ENCODE measurements at regions not wholly inside any gene's neighbourhood (a gene's known extent, or its start where the extent isn't known, plus 50 kb on each side); places are given as distances from the start of the nearest gene placed in this dataset.

DNA sequence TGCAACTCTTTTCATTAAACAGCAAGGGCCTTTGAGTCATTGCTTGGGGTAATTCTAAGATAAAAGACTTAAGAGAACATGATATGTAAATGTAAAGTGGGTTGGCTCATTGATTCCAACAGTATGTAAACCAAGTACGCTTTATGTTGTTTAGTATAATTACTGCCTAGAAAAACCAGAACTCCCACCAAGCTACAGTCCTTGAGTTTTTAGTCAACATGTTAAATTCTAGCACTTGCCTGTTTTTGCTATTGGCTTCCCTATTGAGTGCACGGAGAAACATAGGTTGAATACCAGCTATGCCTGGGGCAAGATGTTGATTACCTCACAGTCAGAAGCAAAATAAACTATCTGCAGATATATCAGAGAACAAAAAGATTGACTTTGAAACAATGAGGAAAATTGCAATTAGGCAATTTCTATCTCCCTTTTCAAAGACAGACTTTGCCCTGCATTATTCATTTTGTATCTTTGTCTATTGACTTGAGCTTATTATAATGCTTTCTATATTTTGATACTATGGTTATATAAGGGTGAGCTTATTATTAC is 179.3 kb downstream of the ZPLD1 start:
- Histone ChIP-seq H3K4me3 (no peak overlapping the region), H2AFZ (no peak overlapping the region), H3K36me3 (replicated peaks; ENCODE audit: insufficient read depth, low read depth) (no peaks in the 10 kb centered on the region), H3K27ac (no peak overlapping the region), H3K4me2 (no peak overlapping the region), H3K9me3 (ENCODE audit: low read depth) (no peaks in the 10 kb centered on the region), H3K9me2 (replicated peaks; ENCODE audit: insufficient read depth) (no peaks in the 10 kb centered on the region), H3K27me3 (no peaks in the 10 kb centered on the region), H4K20me1 (ENCODE audit: insufficient read depth, poor library complexity, severe bottlenecking) (no peaks in the 10 kb centered on the region), H3K4me1 (ENCODE audit: insufficient read depth) (no peaks in the 10 kb centered on the region), H3K79me2 (no peaks in the 10 kb centered on the region)
- DNase-seq (ENCODE audit: low spot score): no peak
- WGBS (ENCODE audit: low lambda C conversion rate, missing lambda C conversion rate): 65% methylated on average over 2 of the region's 2 CpGs
- TF ChIP-seq, protein P1, sequence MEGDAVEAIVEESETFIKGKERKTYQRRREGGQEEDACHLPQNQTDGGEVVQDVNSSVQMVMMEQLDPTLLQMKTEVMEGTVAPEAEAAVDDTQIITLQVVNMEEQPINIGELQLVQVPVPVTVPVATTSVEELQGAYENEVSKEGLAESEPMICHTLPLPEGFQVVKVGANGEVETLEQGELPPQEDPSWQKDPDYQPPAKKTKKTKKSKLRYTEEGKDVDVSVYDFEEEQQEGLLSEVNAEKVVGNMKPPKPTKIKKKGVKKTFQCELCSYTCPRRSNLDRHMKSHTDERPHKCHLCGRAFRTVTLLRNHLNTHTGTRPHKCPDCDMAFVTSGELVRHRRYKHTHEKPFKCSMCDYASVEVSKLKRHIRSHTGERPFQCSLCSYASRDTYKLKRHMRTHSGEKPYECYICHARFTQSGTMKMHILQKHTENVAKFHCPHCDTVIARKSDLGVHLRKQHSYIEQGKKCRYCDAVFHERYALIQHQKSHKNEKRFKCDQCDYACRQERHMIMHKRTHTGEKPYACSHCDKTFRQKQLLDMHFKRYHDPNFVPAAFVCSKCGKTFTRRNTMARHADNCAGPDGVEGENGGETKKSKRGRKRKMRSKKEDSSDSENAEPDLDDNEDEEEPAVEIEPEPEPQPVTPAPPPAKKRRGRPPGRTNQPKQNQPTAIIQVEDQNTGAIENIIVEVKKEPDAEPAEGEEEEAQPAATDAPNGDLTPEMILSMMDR (IDR thresholded peaks at IDR 0.05; ENCODE audit: poor library complexity): no peak

DNA sequence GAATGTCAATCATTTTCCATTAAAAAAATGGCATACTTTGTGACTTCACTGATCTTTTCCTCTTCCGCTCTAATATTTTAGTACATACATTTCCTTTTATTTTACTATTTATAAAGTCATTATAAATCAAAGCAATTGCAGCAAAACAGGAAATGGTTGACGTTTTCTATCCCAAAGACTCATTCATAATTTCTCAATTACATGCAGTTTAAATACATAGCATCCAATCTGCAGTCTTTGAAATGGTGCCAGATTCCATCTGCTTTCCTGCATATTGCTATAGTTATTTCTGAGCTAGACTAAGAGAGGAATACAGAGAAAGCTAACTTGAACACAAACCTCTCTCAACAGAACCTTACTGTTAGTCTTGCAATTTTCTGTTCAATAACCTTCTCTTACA is 179.8 kb downstream of the ZPLD1 start:
- TF ChIP-seq EZH2 (IDR thresholded peaks at IDR 0.05; ENCODE audit: borderline replicate concordance) (no peak), EZH2phosphoT487 (IDR thresholded peaks at IDR 0.05; ENCODE audit: low read depth, severe bottlenecking, unreplicated experiment) (no peak)
- TF ChIP-seq, protein P1 (IDR thresholded peaks at IDR 0.05; ENCODE audit: poor library complexity): no peak
- H3K36me3 ChIP-seq (replicated peaks; ENCODE audit: insufficient read depth, low read depth): no peaks in the 10 kb centered on the region
- H3K4me3 ChIP-seq: no peak overlapping the region
- H4K20me1 ChIP-seq (ENCODE audit: insufficient read depth, poor library complexity, severe bottlenecking): no peaks in the 10 kb centered on the region
- no peak for DNase-seq (ENCODE audit: low spot score)
- no peaks in the 10 kb centered on the region for H3K9me3 ChIP-seq (ENCODE audit: low read depth)
- WGBS (ENCODE audit: low lambda C conversion rate, missing lambda C conversion rate): 81% methylated on average over 2 of the region's 2 CpGs
- H3K9me2 ChIP-seq (replicated peaks; ENCODE audit: insufficient read depth): no peaks in the 10 kb centered on the region
- H3K79me2 ChIP-seq: no peaks in the 10 kb centered on the region
- H3K27ac ChIP-seq: no peak overlapping the region
- H3K4me1 ChIP-seq (ENCODE audit: insufficient read depth): no peaks in the 10 kb centered on the region
- H3K27me3 ChIP-seq: no peaks in the 10 kb centered on the region
- H3K4me2 ChIP-seq: no peak overlapping the region
- H2AFZ ChIP-seq: no peak overlapping the region

DNA sequence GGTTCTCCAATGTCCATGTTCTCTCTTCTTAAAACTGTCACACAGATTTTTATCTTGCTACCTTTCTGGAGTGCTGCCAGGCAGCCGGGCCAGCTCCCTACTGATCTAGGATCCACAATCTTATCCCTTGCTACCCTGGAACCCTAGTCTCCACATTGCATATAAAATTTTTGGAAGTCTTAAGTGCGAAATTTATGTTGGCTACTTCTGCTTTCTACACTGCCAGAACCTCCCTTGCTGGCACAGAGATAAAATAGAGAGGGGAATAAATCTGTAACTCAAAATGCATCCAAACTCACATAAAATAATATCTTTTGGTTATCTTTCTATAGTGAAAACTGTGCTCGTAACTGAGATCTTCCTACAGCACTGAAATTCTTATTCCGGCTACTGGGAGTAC is 182.6 kb downstream of the ZPLD1 start:
- no peaks in the 10 kb centered on the region for H3K79me2 ChIP-seq
- H3K9me3 ChIP-seq (ENCODE audit: low read depth): no peaks in the 10 kb centered on the region
- H3K27me3 ChIP-seq: no peaks in the 10 kb centered on the region
- no peak for TF ChIP-seq EZH2 (IDR thresholded peaks at IDR 0.05; ENCODE audit: borderline replicate concordance)
- H3K4me2 ChIP-seq: no peak overlapping the region
- H3K4me1 ChIP-seq (ENCODE audit: insufficient read depth): no peaks in the 10 kb centered on the region
- no peak overlapping the region for H2AFZ ChIP-seq
- H3K36me3 ChIP-seq (replicated peaks; ENCODE audit: insufficient read depth, low read depth): no peaks in the 10 kb centered on the region
- H4K20me1 ChIP-seq (ENCODE audit: insufficient read depth, poor library complexity, severe bottlenecking): no peaks in the 10 kb centered on the region
- no peak for DNase-seq (ENCODE audit: low spot score)
- no peak overlapping the region for H3K27ac ChIP-seq
- no peaks in the 10 kb centered on the region for H3K9me2 ChIP-seq (replicated peaks; ENCODE audit: insufficient read depth)
- WGBS (ENCODE audit: low lambda C conversion rate, missing lambda C conversion rate): 93% methylated on average over 4 of the region's 4 CpGs
- H3K4me3 ChIP-seq: no peak overlapping the region

DNA sequence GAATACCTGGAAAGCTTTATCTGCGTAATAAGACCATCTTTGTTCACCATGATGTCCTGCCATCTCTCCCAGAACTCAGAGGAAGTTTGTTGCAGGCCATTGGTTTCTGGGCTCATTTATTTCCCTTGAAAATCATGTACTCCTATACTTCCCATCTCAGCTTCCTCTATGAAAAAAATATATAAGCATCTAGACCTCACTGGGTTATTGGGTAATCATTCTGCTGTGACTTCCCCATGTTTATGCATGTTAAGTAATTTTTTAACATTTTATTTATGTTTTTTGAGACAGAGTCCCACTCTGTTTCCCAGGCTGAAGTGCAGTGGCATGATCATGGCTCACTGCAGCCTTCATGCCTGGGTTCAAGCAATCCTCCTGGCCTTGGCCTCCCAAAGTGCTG is 184.5 kb downstream of the ZPLD1 start:
- H3K4me2 ChIP-seq: no peak overlapping the region
- no peaks in the 10 kb centered on the region for H3K27me3 ChIP-seq
- no peaks in the 10 kb centered on the region for H3K9me3 ChIP-seq (ENCODE audit: low read depth)
- no peaks in the 10 kb centered on the region for H3K79me2 ChIP-seq
- no peak overlapping the region for H2AFZ ChIP-seq
- no peaks in the 10 kb centered on the region for H3K4me1 ChIP-seq (ENCODE audit: insufficient read depth)
- no peak overlapping the region for H3K4me3 ChIP-seq
- H4K20me1 ChIP-seq (ENCODE audit: insufficient read depth, poor library complexity, severe bottlenecking): no peaks in the 10 kb centered on the region
- H3K36me3 ChIP-seq (replicated peaks; ENCODE audit: insufficient read depth, low read depth): no peaks in the 10 kb centered on the region
- DNase-seq (ENCODE audit: low spot score): no peak
- 97% methylated on average over 1 of the region's 1 CpG for WGBS (ENCODE audit: low lambda C conversion rate, missing lambda C conversion rate)
- H3K9me2 ChIP-seq (replicated peaks; ENCODE audit: insufficient read depth): no peaks in the 10 kb centered on the region
- no peak for TF ChIP-seq EZH2phosphoT487 (IDR thresholded peaks at IDR 0.05; ENCODE audit: low read depth, severe bottlenecking, unreplicated experiment)
- TF ChIP-seq, protein P1 (IDR thresholded peaks at IDR 0.05; ENCODE audit: poor library complexity): no peak
- no peak for TF ChIP-seq EZH2 (IDR thresholded peaks at IDR 0.05; ENCODE audit: borderline replicate concordance)
- H3K27ac ChIP-seq: no peak overlapping the region
